Tibial nerve (tissue), 4 donors: ENCODE measurements at regions not wholly inside any gene's neighbourhood (a gene's known extent, or its start where the extent isn't known, plus 50 kb on each side); places are given as distances from the start of the nearest gene placed in this dataset.

Experiments
- DNase-seq, 2 donors: peaks; one replicate each; pipeline ENCODE4 v3.0.0-alpha.2; 2019; ENCODE audit warnings: low spot score in 2 of 2
- H3K27ac ChIP-seq, 4 donors: fragments of 200-600 bp; sonication (generic) in 3 of 4; one replicate each; pipeline ENCODE4 v1.5.1; 2017 to 2019; ENCODE audit warnings: mild to moderate bottlenecking in 1 of 4
- H3K27me3 ChIP-seq, 2 donors: fragments of 200-600 bp; sonication (generic) in 1 of 2; one replicate each; pipeline versions ENCODE4 v1.5.1 to v1.6.0; 2017 to 2019
- H3K36me3 ChIP-seq, 3 donors: fragments of 200-600 bp; sonication (generic); one replicate each; pipeline ENCODE4 v1.5.1; 2018 to 2019
- H3K4me1 ChIP-seq, 4 donors: fragments of 200-600 bp; sonication (generic) in 3 of 4; one replicate each; pipeline ENCODE4 v1.5.1; 2017 to 2019
- H3K4me3 ChIP-seq, 4 donors: fragments of 200-600 bp; sonication (generic) in 3 of 4; one replicate each; pipeline ENCODE4 v1.5.1; 2017 to 2019; ENCODE audit warnings: mild to moderate bottlenecking in 1 of 4, moderate library complexity in 1 of 4
- H3K9me3 ChIP-seq, 4 donors: fragments of 200-600 bp; sonication (generic) in 3 of 4; one replicate each; pipeline ENCODE4 v1.5.1; 2017 to 2019
- EP300 ChIP-seq, 2 donors: sonication (generic); formaldehyde crosslinking; IDR thresholded peaks; one replicate each; pipeline ENCODE4 v1.6.1; 2017; ENCODE audit warnings: antibody characterized with exemption in 2 of 2, mild to moderate bottlenecking in 1 of 2
- POLR2A ChIP-seq, 2 donors: fragments of 450-650 bp; IDR thresholded peaks; one replicate each; pipeline ENCODE4 v1.6.1; 2017; ENCODE audit warnings: antibody characterized with exemption in 2 of 2, mild to moderate bottlenecking in 2 of 2, moderate library complexity in 2 of 2
- WGBS, 2 donors: methylation state at CpG; one replicate each; pipeline ENCODE4 v1.1.5; 2018; 5-methylcytosine and 5-hydroxymethylcytosine counted together
- TF ChIP-seq, protein P1 (sequence below), 5 experiments: fragments of 200-600 bp in 3 of 5; fragments of 450-650 bp in 2 of 5; sonication (generic) in 3 of 5; IDR thresholded peaks; one replicate each; pipeline ENCODE4 v1.5.1; 2016 to 2019; ENCODE audit warnings: antibody characterized with exemption in 5 of 5, mild to moderate bottlenecking in 3 of 5, moderate library complexity in 2 of 5

DNA sequence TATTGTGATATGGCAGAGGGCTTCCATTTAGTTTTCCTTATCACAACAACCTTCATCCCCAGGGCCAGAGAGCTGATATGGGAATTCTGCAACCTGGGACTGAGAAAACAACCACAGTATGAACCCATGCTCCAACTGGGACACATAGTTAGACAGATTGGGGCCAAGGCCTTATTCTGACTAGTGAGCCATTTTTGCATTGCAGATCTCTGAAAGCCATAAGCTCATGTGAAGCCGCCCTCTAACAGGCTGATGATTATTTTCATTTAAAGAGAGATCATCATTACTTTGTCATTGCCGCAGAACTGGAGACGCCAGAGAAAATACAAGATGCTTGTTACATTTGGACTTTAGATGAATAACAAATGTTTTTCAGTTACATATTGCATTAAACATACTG lies 791.7 kb upstream of the POM121L12 start:
- no peaks in the 10 kb centered on the region for H3K27me3 ChIP-seq
- no peaks in the 10 kb centered on the region for H3K36me3 ChIP-seq
- DNase-seq = no peak
- WGBS, 2 donors = 77 to 91% methylated on average over 3 of the region's 3 CpGs
- TF ChIP-seq, protein P1, sequence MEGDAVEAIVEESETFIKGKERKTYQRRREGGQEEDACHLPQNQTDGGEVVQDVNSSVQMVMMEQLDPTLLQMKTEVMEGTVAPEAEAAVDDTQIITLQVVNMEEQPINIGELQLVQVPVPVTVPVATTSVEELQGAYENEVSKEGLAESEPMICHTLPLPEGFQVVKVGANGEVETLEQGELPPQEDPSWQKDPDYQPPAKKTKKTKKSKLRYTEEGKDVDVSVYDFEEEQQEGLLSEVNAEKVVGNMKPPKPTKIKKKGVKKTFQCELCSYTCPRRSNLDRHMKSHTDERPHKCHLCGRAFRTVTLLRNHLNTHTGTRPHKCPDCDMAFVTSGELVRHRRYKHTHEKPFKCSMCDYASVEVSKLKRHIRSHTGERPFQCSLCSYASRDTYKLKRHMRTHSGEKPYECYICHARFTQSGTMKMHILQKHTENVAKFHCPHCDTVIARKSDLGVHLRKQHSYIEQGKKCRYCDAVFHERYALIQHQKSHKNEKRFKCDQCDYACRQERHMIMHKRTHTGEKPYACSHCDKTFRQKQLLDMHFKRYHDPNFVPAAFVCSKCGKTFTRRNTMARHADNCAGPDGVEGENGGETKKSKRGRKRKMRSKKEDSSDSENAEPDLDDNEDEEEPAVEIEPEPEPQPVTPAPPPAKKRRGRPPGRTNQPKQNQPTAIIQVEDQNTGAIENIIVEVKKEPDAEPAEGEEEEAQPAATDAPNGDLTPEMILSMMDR (IDR thresholded peaks at IDR 0.05) = no peak
- TF ChIP-seq EP300 (IDR thresholded peaks at IDR 0.05) = no peak
- H3K4me3 ChIP-seq = no peak overlapping the region
- no peaks in the 10 kb centered on the region for H3K4me1 ChIP-seq
- H3K27ac ChIP-seq = no peak overlapping the region
- H3K9me3 ChIP-seq = peaks cover 0 to 8% (median 0%) of the 10 kb centered on the region in 4 donors

DNA sequence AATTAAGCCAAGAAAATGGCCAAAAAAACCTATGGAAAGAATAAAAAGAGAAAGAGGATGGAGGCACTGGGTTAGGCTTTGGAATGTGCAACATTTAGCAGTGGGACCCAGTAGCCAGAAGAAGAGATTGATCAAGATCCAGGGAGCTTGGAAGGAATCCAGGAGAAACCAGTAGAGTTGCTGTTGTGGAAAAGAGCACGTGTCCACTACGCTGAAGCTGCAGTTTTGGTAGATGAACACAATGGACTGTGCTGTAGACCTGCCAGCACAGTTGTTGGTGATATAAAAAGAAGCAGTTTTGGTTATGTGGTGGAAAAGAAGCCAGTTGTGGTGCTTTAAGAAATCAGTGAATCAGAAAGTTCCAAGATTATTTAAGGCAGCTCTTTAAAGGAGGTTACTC lies 802.2 kb upstream of the POM121L12 start:
- Histone ChIP-seq H3K27me3 (no peaks in the 10 kb centered on the region), H3K9me3 (peaks cover 0 to 25% (median 0%) of the 10 kb centered on the region in 4 donors), H3K27ac (no peak overlapping the region), H3K4me3 (no peak overlapping the region), H3K36me3 (no peaks in the 10 kb centered on the region), H3K4me1 (no peaks in the 10 kb centered on the region)
- no peak for DNase-seq
- WGBS, 2 donors = 51 to 65% methylated on average over 2 of the region's 2 CpGs
- TF ChIP-seq EP300 (IDR thresholded peaks at IDR 0.05) (no peak), POLR2A (IDR thresholded peaks at IDR 0.05) (no peak)
- TF ChIP-seq, protein P1 (IDR thresholded peaks at IDR 0.05) = no peak

DNA sequence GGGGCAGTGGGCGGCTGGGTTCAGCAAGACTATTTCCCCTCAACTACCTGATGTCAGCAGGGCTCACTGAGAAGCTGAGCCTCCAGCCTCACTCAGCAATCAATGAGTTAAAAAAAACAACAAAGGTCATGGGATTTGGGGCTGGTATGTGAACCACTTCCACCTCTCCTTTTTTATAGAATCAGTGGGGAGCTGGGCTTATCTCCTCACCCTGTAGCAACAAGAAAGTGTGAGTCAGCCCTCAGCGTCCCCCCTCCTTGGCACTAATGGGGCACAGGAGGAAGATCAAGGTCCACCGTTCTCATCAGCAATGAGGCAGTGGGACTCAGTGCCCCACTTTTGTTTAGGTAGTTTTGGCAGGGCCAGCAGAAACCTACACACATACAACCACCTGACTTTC lies 823.5 kb upstream of the POM121L12 start:
- TF ChIP-seq, protein P1 (IDR thresholded peaks at IDR 0.05) = no peak
- TF ChIP-seq EP300 (IDR thresholded peaks at IDR 0.05) (no peak), POLR2A (IDR thresholded peaks at IDR 0.05) (no peak)
- no peak overlapping the region for H3K4me3 ChIP-seq
- no peaks in the 10 kb centered on the region for H3K36me3 ChIP-seq
- DNase-seq = no peak
- H3K4me1 ChIP-seq = no peaks in the 10 kb centered on the region
- H3K27ac ChIP-seq = no peak overlapping the region
- H3K9me3 ChIP-seq = peaks cover 0 to 7% (median 0%) of the 10 kb centered on the region in 4 donors
- 80 to 85% methylated on average over 3 of the region's 3 CpGs for WGBS, 2 donors
- H3K27me3 ChIP-seq = no peaks in the 10 kb centered on the region

DNA sequence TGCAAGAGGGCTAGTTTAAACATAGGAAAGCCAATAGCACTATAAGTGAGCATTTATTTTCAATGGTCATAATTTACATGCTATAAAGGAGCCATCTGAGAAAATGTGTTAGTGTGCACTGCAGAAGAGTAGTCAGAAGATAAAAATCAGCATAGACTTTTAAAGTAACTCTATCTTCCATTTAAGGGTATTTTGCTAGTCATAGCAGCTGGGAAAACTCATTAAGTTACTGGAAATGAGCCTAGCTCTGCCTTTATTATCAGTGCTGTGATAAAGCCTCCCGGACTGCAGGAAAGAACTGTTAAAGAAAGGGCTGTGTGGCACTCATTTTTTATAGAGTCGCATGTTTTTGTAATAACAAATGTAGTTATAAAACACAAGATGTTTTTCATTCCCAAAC lies 825.8 kb upstream of the POM121L12 start:
- TF ChIP-seq, protein P1 (IDR thresholded peaks at IDR 0.05) = no peak
- no peak for TF ChIP-seq POLR2A (IDR thresholded peaks at IDR 0.05)
- TF ChIP-seq EP300 (IDR thresholded peaks at IDR 0.05) = no peak
- Histone ChIP-seq H3K36me3 (no peaks in the 10 kb centered on the region), H3K27me3 (no peaks in the 10 kb centered on the region), H3K4me3 (no peak overlapping the region), H3K9me3 (peaks cover 0 to 7% (median 0%) of the 10 kb centered on the region in 4 donors), H3K27ac (no peak overlapping the region), H3K4me1 (no peaks in the 10 kb centered on the region)
- no peak for DNase-seq
- 51 to 61% methylated on average over 2 of the region's 2 CpGs for WGBS, 2 donors

DNA sequence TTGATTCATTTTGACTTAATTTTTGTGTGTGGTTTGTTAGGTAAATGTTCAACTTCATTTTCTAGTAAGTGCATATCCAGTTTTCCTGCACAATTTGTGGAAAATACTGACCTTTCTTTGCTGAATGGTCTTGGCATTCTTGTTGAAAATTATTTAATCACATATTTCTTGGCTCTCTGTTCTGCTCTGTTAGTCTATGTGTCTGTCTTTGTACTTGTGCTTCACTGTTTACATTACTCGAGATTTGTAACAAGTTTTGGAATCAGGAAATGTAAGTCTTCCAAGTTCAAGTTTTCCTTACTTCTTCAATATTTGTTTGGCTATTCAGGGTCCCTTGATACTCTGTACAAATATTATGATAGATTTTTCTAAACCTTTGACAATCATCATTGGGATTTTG lies 838.2 kb upstream of the POM121L12 start:
- TF ChIP-seq, protein P1 (IDR thresholded peaks at IDR 0.05) = no peak
- TF ChIP-seq POLR2A (IDR thresholded peaks at IDR 0.05) = no peak
- no peak for TF ChIP-seq EP300 (IDR thresholded peaks at IDR 0.05)

More for the DNA sequence above, 838.2 kb upstream of the POM121L12 start:
- Histone ChIP-seq H3K4me3 (no peak overlapping the region), H3K27me3 (no peaks in the 10 kb centered on the region), H3K27ac (no peak overlapping the region), H3K36me3 (no peaks in the 10 kb centered on the region), H3K9me3 (no peaks in the 10 kb centered on the region), H3K4me1 (no peaks in the 10 kb centered on the region)
- no peak for DNase-seq
- WGBS, 2 donors = 0 to 5% methylated on average over 1 of the region's 1 CpG
